ENCODE measurements at regions not wholly inside any gene's neighbourhood (a gene's known extent, or its start where the extent isn't known, plus 50 kb on each side); places are given as distances from the start of the nearest gene placed in this dataset.

GRCh38 chr22:34038801-34039555 is 118.7 kb upstream of the LARGE1 start:
- ATAC-seq: no peak
- Mint-ChIP-seq H3K27me3 (ENCODE audit: low read depth) (peaks cover 4% of the 10 kb centered on the region), H3K36me3 (no peaks in the 10 kb centered on the region)

DNA sequence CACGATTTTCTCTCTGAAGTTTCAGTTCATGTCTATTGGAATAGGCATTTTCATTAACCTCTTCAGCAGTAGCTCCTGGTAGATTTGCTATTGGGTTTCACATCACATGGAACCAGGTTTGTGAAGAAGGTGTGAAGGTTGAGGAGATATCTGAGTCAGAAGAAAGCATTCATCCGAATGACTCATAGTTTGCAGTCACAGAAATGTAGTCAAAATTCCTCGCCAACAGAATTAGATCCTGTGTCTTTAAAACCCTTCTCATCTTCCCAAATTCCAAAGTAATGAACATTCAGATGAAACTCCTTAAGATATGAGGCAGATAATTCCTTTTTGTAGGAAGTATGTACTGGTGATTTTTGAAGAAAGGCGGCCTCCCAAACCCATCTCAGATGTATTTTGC is 125.0 kb upstream of the LARGE1 start:
- no peak for ATAC-seq
- Mint-ChIP-seq H3K36me3 (no peaks in the 10 kb centered on the region), H3K4me3 (no peak overlapping the region), H3K9me3 (no peaks in the 10 kb centered on the region), H3K27ac (no peak overlapping the region), H3K27me3 (ENCODE audit: low read depth) (no peaks in the 10 kb centered on the region; the same call in 1 of the 2 replicates), H3K4me1 (no peaks in the 10 kb centered on the region)
- POLR2A ChIA-PET: no interaction called here
- no peak for DNase-seq (ENCODE audit: low spot score)
- CTCF ChIA-PET: no interaction called here
- no peak for TF ChIP-seq USF2 (CRISPR knock-in tag; IDR thresholded peaks at IDR 0.05)
- no peak for TF ChIP-seq ESRRA (CRISPR knock-in tag; IDR thresholded peaks at IDR 0.05; ENCODE audit: borderline replicate concordance)
- no peak for TF ChIP-seq JUN (CRISPR knock-in tag; IDR thresholded peaks at IDR 0.05)
- TF ChIP-seq SOX15 (CRISPR knock-in tag; IDR thresholded peaks at IDR 0.05): no peak
- no peak for TF ChIP-seq KAT7 (CRISPR knock-in tag; IDR thresholded peaks at IDR 0.05; ENCODE audit: borderline replicate concordance)
- TF ChIP-seq, protein P1, sequence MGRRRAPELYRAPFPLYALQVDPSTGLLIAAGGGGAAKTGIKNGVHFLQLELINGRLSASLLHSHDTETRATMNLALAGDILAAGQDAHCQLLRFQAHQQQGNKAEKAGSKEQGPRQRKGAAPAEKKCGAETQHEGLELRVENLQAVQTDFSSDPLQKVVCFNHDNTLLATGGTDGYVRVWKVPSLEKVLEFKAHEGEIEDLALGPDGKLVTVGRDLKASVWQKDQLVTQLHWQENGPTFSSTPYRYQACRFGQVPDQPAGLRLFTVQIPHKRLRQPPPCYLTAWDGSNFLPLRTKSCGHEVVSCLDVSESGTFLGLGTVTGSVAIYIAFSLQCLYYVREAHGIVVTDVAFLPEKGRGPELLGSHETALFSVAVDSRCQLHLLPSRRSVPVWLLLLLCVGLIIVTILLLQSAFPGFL (CRISPR knock-in tag; IDR thresholded peaks at IDR 0.05; ENCODE audit: borderline replicate concordance): no peak
- TF ChIP-seq TCF7 (CRISPR knock-in tag; IDR thresholded peaks at IDR 0.05; ENCODE audit: low read depth): no peak
- TF ChIP-seq, protein P2, sequence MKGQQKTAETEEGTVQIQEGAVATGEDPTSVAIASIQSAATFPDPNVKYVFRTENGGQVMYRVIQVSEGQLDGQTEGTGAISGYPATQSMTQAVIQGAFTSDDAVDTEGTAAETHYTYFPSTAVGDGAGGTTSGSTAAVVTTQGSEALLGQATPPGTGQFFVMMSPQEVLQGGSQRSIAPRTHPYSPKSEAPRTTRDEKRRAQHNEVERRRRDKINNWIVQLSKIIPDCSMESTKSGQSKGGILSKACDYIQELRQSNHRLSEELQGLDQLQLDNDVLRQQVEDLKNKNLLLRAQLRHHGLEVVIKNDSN (CRISPR knock-in tag; IDR thresholded peaks at IDR 0.05): no peak
- no peak for TF ChIP-seq ZNF396 (CRISPR knock-in tag; IDR thresholded peaks at IDR 0.05; ENCODE audit: borderline replicate concordance)
- no peak for TF ChIP-seq ZNF263 (CRISPR knock-in tag; IDR thresholded peaks at IDR 0.05; ENCODE audit: low read depth)
- TF ChIP-seq HMGA2 (CRISPR knock-in tag; IDR thresholded peaks at IDR 0.05): no peak
- TF ChIP-seq CTCF (IDR thresholded peaks at IDR 0.05): no peak
- no peak for TF ChIP-seq SMAD4 (CRISPR knock-in tag; IDR thresholded peaks at IDR 0.05)
- no peak for TF ChIP-seq RORB (CRISPR knock-in tag; IDR thresholded peaks at IDR 0.05)
- no peak for TF ChIP-seq CREB1 (CRISPR knock-in tag; IDR thresholded peaks at IDR 0.05)
- TF ChIP-seq MXD4 (CRISPR knock-in tag; IDR thresholded peaks at IDR 0.05; ENCODE audit: borderline replicate concordance): no peak
- no peak for TF ChIP-seq ATF1 (CRISPR knock-in tag; IDR thresholded peaks at IDR 0.05)
- TF ChIP-seq CREM (CRISPR knock-in tag; IDR thresholded peaks at IDR 0.05): no peak

More at GRCh38 chr22:34038801-34039555, 118.7 kb upstream of the LARGE1 start:
- Mint-ChIP-seq H3K4me3 (no peak overlapping the region), H3K9me3 (no peaks in the 10 kb centered on the region), H3K27ac (no peak overlapping the region), H3K4me1 (peaks cover 3% of the 10 kb centered on the region; the same call in 1 of the 2 replicates)
- POLR2A ChIA-PET: no interaction called here
- CTCF ChIA-PET: no interaction called here
- no peak for DNase-seq (ENCODE audit: low spot score)
- TF ChIP-seq FOXP1 (CRISPR knock-in tag; IDR thresholded peaks at IDR 0.05; ENCODE audit: borderline replicate concordance) (no peak), TP53 (CRISPR knock-in tag; IDR thresholded peaks at IDR 0.05) (no peak)

Data from WTC11 (cell line).